GM23338 (cell line): ENCODE measurements at regions not wholly inside any gene's neighbourhood (a gene's known extent, or its start where the extent isn't known, plus 50 kb on each side); places are given as distances from the start of the nearest gene placed in this dataset.

Experiments used
- ATAC-seq: fragments of 200-7000 bp; cut with Tn5 transposase; 3 replicates; pipeline ENCODE4 v1.9.1; 2020
- DNase-seq: peaks from one replicate; pipeline ENCODE4 v3.0.0-alpha.2; 2015; ENCODE audit warnings: low spot score
- H2AFZ ChIP-seq: fragments of 200-600 bp; sonication (generic); 2 replicates; pipeline ENCODE4 v1.8.0; 2016; ENCODE audit warnings: antibody characterized with exemption, mild to moderate bottlenecking, moderate library complexity
- H3F3A ChIP-seq: fragments of 200-600 bp; sonication (generic); replicated peaks from 2 replicates; pipeline ENCODE4 v1.8.0; 2017; ENCODE audit warnings: antibody characterized with exemption, mixed run types, low read depth
- H3K27ac ChIP-seq: fragments of 200-600 bp; sonication (generic); 2 replicates; pipeline ENCODE4 v1.6.1; 2016; ENCODE audit warnings: low read depth
- H3K27me3 ChIP-seq: fragments of 200-600 bp; sonication (generic); 2 replicates; pipeline ENCODE4 v1.8.0; 2016; ENCODE audit warnings: mild to moderate bottlenecking, mixed run types, moderate library complexity; ENCODE audit not compliant: insufficient read depth
- H3K36me3 ChIP-seq: fragments of 200-600 bp; sonication (generic); 2 replicates; pipeline ENCODE4 v1.8.0; 2016; ENCODE audit warnings: mild to moderate bottlenecking; ENCODE audit not compliant: insufficient read depth
- H3K4me1 ChIP-seq: fragments of 200-600 bp; sonication (generic); 2 replicates; pipeline ENCODE4 v1.8.0; 2016; ENCODE audit warnings: mild to moderate bottlenecking, moderate library complexity; ENCODE audit not compliant: insufficient read depth
- H3K4me2 ChIP-seq: fragments of 200-600 bp; sonication (generic); 2 replicates; pipeline ENCODE4 v1.7.1; 2017; ENCODE audit warnings: mixed run types
- H3K4me3 ChIP-seq: fragments of 200-600 bp; sonication (generic); 2 replicates; pipeline ENCODE4 v1.6.1; 2016; ENCODE audit warnings: mixed run types
- H3K79me2 ChIP-seq: fragments of 200-600 bp; sonication (generic); replicated peaks from 2 replicates; pipeline ENCODE4 v1.8.0; 2017; ENCODE audit warnings: mild to moderate bottlenecking; ENCODE audit not compliant: insufficient read depth
- H3K9me2 ChIP-seq: fragments of 200-600 bp; sonication (generic); 2 replicates; pipeline ENCODE4 v1.8.0; 2017; ENCODE audit not compliant: insufficient read depth
- H4K20me1 ChIP-seq: fragments of 200-600 bp; sonication (generic); replicated peaks from 2 replicates; pipeline ENCODE4 v1.8.0; 2017; ENCODE audit warnings: mild to moderate bottlenecking; ENCODE audit not compliant: insufficient read depth
- H3K27ac Mint-ChIP-seq: 2 replicates; pipeline ENCODE4 v1.8.0; 2020; ENCODE audit warnings: inconsistent platforms, mild to moderate bottlenecking, moderate library complexity, mixed read lengths
- H3K27me3 Mint-ChIP-seq: 3 replicates; pipeline ENCODE4 v1.8.0; 2022; ENCODE audit warnings: low read depth, mild to moderate bottlenecking, moderate library complexity, mixed read lengths, inconsistent platforms; ENCODE audit not compliant: insufficient read depth, poor library complexity
- H3K36me3 Mint-ChIP-seq: 3 replicates; pipeline ENCODE4 v1.8.0; 2021; ENCODE audit warnings: low read depth, mild to moderate bottlenecking, inconsistent platforms, moderate library complexity, mixed read lengths
- H3K4me1 Mint-ChIP-seq: 3 replicates; pipeline ENCODE4 v1.8.0; 2020; ENCODE audit warnings: mild to moderate bottlenecking, inconsistent platforms, mixed read lengths
- H3K4me3 Mint-ChIP-seq: 3 replicates; pipeline ENCODE4 v1.8.0; 2021; ENCODE audit warnings: moderate library complexity, mild to moderate bottlenecking, inconsistent platforms, mixed read lengths
- H3K9me3 Mint-ChIP-seq: 3 replicates; pipeline ENCODE4 v1.8.0; 2020; ENCODE audit warnings: moderate library complexity, mild to moderate bottlenecking, inconsistent platforms, mixed read lengths
- EZH2 ChIP-seq: fragments of 200-600 bp; sonication (generic); IDR thresholded peaks from one replicate; pipeline ENCODE4 v1.8.0; 2017; ENCODE audit warnings: antibody characterized with exemption, mild to moderate bottlenecking, low read depth; ENCODE audit not compliant: unreplicated experiment
- EZH2phosphoT487 ChIP-seq: fragments of 200-600 bp; sonication (generic); IDR thresholded peaks from one replicate; pipeline ENCODE4 v1.8.1; 2018; ENCODE audit warnings: antibody characterized with exemption; ENCODE audit not compliant: unreplicated experiment
- NANOG ChIP-seq: IDR thresholded peaks from 2 replicates; pipeline ENCODE4 v1.6.1; 2016; ENCODE audit warnings: antibody characterized with exemption, borderline replicate concordance
- POLR2AphosphoS5 ChIP-seq: IDR thresholded peaks from 2 replicates; pipeline ENCODE4 v1.6.1; 2016; ENCODE audit warnings: antibody characterized with exemption, low read depth
- REST ChIP-seq: IDR thresholded peaks from one replicate; pipeline ENCODE4 v1.6.1; 2018; ENCODE audit warnings: antibody characterized with exemption; ENCODE audit not compliant: unreplicated experiment
- STAT1 ChIP-seq: IDR thresholded peaks from one replicate; pipeline ENCODE4 v1.6.1; 2016; ENCODE audit warnings: antibody characterized with exemption; ENCODE audit not compliant: unreplicated experiment
- TF ChIP-seq, protein P1 (sequence below): fragments of 250-450 bp; sonication (Bioruptor Pico); IDR thresholded peaks from 2 replicates; pipeline ENCODE4 v1.5.0; 2020; ENCODE audit warnings: mild to moderate bottlenecking, moderate library complexity
- TF ChIP-seq, protein P2 (sequence below), 2 experiments: fragments of 200-600 bp in 1 of 2; sonication (generic) in 1 of 2; conservative IDR thresholded peaks; 2 replicates each; pipeline versions ENCODE4 v1.5.1 to v1.6.1; 2016 to 2017; ENCODE audit warnings: antibody characterized with exemption in 2 of 2, low read depth in 2 of 2, mild to moderate bottlenecking in 2 of 2, moderate library complexity in 1 of 2

DNA sequence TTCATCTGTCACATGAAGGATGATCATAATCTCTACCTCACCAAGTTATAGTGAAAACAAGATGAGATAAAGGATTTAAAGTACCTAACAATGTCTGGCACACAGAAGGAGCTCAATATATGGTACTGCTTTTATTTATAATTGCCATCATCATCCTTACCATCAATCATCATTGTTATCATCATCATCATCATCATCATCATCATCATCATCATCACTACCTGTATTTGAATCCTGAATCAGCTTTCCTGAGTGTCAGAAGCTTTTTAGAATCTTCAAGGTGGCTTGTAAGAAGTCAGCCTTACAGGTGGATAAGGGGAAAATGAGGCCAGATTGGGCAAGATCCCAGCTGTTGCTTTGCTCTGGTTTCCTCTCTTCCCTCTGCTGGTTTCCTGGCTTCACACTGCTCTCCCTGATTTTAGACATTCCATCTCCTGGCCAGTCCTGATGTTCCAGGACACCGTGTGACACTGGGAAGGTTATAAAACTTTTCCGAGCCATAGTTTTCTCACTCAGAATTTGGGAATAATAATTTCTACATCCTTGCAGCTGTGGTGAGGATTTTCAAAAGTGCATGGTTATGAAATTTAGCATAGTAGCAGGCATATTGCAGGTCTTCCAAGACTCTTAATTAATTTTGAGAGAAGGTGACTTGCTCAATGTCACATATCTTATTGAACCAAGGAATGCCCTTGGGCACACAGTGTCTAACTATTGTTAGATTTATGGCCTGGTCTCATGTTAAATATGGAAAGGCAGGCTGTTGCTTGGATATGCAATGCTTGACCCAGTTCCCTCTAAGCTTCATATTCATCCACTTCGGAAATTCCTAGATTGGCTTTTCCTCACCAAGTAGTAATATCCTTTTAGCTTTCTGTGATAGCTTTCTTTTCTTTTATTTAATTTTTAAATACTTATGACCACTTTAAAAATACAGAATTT, 160.7 kb downstream of the TMEM38B start:
- Histone ChIP-seq H3K4me2 (no peak overlapping the region), H3K4me3 (no peak overlapping the region), H3K27me3 (no peaks in the 10 kb centered on the region), H3K36me3 (no peaks in the 10 kb centered on the region), H3F3A (no peaks in the 10 kb centered on the region), H3K9me2 (no peaks in the 10 kb centered on the region), H3K4me1 (no peaks in the 10 kb centered on the region), H4K20me1 (no peaks in the 10 kb centered on the region), H3K27ac (no peak overlapping the region), H3K79me2 (no peaks in the 10 kb centered on the region), H2AFZ (no peak overlapping the region)
- Mint-ChIP-seq H3K4me3 (no peak overlapping the region), H3K4me1 (peaks cover 5% of the 10 kb centered on the region; the same call in 2 of the 3 replicates), H3K36me3 (no peaks in the 10 kb centered on the region), H3K9me3 (no peaks in the 10 kb centered on the region; the same call in 2 of the 3 replicates), H3K27ac (no peak overlapping the region), H3K27me3 (peaks cover 3% of the 10 kb centered on the region)
- TF ChIP-seq, protein P1, sequence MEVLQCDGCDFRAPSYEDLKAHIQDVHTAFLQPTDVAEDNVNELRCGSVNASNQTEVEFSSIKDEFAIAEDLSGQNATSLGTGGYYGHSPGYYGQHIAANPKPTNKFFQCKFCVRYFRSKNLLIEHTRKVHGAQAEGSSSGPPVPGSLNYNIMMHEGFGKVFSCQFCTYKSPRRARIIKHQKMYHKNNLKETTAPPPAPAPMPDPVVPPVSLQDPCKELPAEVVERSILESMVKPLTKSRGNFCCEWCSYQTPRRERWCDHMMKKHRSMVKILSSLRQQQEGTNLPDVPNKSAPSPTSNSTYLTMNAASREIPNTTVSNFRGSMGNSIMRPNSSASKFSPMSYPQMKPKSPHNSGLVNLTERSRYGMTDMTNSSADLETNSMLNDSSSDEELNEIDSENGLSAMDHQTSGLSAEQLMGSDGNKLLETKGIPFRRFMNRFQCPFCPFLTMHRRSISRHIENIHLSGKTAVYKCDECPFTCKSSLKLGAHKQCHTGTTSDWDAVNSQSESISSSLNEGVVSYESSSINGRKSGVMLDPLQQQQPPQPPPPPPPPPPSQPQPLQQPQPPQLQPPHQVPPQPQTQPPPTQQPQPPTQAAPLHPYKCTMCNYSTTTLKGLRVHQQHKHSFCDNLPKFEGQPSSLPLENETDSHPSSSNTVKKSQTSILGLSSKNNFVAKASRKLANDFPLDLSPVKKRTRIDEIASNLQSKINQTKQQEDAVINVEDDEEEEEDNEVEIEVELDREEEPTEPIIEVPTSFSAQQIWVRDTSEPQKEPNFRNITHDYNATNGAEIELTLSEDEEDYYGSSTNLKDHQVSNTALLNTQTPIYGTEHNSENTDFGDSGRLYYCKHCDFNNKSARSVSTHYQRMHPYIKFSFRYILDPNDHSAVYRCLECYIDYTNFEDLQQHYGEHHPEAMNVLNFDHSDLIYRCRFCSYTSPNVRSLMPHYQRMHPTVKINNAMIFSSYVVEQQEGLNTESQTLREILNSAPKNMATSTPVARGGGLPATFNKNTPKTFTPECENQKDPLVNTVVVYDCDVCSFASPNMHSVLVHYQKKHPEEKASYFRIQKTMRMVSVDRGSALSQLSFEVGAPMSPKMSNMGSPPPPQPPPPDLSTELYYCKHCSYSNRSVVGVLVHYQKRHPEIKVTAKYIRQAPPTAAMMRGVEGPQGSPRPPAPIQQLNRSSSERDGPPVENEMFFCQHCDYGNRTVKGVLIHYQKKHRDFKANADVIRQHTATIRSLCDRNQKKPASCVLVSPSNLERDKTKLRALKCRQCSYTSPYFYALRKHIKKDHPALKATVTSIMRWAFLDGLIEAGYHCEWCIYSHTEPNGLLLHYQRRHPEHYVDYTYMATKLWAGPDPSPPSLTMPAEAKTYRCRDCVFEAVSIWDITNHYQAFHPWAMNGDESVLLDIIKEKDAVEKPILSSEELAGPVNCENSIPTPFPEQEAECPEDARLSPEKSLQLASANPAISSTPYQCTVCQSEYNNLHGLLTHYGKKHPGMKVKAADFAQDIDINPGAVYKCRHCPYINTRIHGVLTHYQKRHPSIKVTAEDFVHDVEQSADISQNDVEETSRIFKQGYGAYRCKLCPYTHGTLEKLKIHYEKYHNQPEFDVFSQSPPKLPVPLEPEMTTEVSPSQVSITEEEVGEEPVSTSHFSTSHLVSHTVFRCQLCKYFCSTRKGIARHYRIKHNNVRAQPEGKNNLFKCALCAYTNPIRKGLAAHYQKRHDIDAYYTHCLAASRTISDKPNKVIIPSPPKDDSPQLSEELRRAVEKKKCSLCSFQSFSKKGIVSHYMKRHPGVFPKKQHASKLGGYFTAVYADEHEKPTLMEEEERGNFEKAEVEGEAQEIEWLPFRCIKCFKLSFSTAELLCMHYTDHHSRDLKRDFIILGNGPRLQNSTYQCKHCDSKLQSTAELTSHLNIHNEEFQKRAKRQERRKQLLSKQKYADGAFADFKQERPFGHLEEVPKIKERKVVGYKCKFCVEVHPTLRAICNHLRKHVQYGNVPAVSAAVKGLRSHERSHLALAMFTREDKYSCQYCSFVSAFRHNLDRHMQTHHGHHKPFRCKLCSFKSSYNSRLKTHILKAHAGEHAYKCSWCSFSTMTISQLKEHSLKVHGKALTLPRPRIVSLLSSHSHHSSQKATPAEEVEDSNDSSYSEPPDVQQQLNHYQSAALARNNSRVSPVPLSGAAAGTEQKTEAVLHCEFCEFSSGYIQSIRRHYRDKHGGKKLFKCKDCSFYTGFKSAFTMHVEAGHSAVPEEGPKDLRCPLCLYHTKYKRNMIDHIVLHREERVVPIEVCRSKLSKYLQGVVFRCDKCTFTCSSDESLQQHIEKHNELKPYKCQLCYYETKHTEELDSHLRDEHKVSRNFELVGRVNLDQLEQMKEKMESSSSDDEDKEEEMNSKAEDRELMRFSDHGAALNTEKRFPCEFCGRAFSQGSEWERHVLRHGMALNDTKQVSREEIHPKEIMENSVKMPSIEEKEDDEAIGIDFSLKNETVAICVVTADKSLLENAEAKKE (CRISPR knock-in tag): no peak
- TF ChIP-seq POLR2AphosphoS5 (no peak), EZH2 (no peak), EZH2phosphoT487 (no peak)
- no peak for ATAC-seq
- no peak for DNase-seq

DNA sequence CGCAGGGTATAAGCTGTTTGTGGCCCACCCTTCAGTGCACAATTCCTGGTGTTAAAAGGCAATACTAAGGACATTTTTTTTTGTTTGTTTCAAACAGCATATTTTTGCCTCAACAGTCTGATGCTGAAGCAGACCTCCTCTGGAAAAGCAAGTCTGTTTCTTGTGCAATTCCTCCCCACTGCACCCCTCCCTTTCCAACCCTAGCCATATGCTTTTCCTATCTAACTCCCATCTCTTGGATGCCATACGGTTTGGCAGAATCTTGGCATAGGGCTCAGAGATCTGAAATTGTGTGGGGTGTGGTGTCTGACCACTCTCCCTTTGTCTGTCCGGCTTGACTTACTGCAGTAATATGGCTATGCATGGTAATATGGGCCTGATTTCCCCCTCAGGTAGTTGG, 161.6 kb downstream of the TMEM38B start:
- Mint-ChIP-seq H3K9me3 (no peaks in the 10 kb centered on the region; the same call in 2 of the 3 replicates), H3K27me3 (peaks cover 3% of the 10 kb centered on the region), H3K4me3 (no peak overlapping the region), H3K4me1 (peaks cover 5% of the 10 kb centered on the region; the same call in 2 of the 3 replicates), H3K36me3 (no peaks in the 10 kb centered on the region), H3K27ac (no peak overlapping the region)
- no peaks in the 10 kb centered on the region for H3F3A ChIP-seq
- no peaks in the 10 kb centered on the region for H3K9me2 ChIP-seq
- no peak overlapping the region for H3K4me3 ChIP-seq
- no peaks in the 10 kb centered on the region for H3K79me2 ChIP-seq
- no peaks in the 10 kb centered on the region for H3K27me3 ChIP-seq
- no peaks in the 10 kb centered on the region for H3K4me1 ChIP-seq
- no peaks in the 10 kb centered on the region for H4K20me1 ChIP-seq
- no peak overlapping the region for H2AFZ ChIP-seq
- H3K27ac ChIP-seq: no peak overlapping the region
- no peaks in the 10 kb centered on the region for H3K36me3 ChIP-seq
- DNase-seq (no peak), ATAC-seq (no peak)
- H3K4me2 ChIP-seq: no peak overlapping the region
- TF ChIP-seq POLR2AphosphoS5: no peak
- TF ChIP-seq, protein P2, sequence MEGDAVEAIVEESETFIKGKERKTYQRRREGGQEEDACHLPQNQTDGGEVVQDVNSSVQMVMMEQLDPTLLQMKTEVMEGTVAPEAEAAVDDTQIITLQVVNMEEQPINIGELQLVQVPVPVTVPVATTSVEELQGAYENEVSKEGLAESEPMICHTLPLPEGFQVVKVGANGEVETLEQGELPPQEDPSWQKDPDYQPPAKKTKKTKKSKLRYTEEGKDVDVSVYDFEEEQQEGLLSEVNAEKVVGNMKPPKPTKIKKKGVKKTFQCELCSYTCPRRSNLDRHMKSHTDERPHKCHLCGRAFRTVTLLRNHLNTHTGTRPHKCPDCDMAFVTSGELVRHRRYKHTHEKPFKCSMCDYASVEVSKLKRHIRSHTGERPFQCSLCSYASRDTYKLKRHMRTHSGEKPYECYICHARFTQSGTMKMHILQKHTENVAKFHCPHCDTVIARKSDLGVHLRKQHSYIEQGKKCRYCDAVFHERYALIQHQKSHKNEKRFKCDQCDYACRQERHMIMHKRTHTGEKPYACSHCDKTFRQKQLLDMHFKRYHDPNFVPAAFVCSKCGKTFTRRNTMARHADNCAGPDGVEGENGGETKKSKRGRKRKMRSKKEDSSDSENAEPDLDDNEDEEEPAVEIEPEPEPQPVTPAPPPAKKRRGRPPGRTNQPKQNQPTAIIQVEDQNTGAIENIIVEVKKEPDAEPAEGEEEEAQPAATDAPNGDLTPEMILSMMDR (conservative IDR thresholded peaks at IDR 0.05; ENCODE audit: low read depth in 2 of 2): no peak
- TF ChIP-seq NANOG: no peak
- no peak for TF ChIP-seq STAT1
- no peak for TF ChIP-seq REST
